ENCODE measurements at regions not wholly inside any gene's neighbourhood (a gene's known extent, or its start where the extent isn't known, plus 50 kb on each side); places are given as distances from the start of the nearest gene placed in this dataset.

- TF ChIP-seq TAF1 (IDR thresholded peaks at IDR 0.05; ENCODE audit: borderline replicate concordance, insufficient read depth, low read length) (no peak), REST (IDR thresholded peaks at IDR 0.05; ENCODE audit: insufficient read depth in 1 of 2, low read depth in 2 of 2, low read length in 2 of 2) (no peak), POLR2AphosphoS5 (IDR thresholded peaks at IDR 0.05; ENCODE audit: low read depth, low read length) (no peak), FOXP2 (optimal IDR thresholded peaks at IDR 0.05; ENCODE audit: borderline replicate concordance, extremely low read depth, extremely low read length, insufficient read depth) (no peak), SIN3A (IDR thresholded peaks at IDR 0.05; ENCODE audit: borderline replicate concordance, insufficient read depth, low read length) (no peak)
These were observed 141.9 kb upstream of the PLSCR5 start for GRCh38 chr3:146747051-146747450.

GRCh38 chr3:146746190-146746589 is 141.0 kb upstream of the PLSCR5 start:
- TF ChIP-seq SIN3A (IDR thresholded peaks at IDR 0.05; ENCODE audit: borderline replicate concordance, insufficient read depth, low read length) (no peak), POLR2AphosphoS5 (IDR thresholded peaks at IDR 0.05; ENCODE audit: low read depth, low read length) (no peak), TAF1 (IDR thresholded peaks at IDR 0.05; ENCODE audit: borderline replicate concordance, insufficient read depth, low read length) (no peak), REST (IDR thresholded peaks at IDR 0.05; ENCODE audit: insufficient read depth in 1 of 2, low read depth in 2 of 2, low read length in 2 of 2) (no peak), FOXP2 (optimal IDR thresholded peaks at IDR 0.05; ENCODE audit: borderline replicate concordance, extremely low read depth, extremely low read length, insufficient read depth) (no peak)

GRCh38 chr3:146739203-146739671 is 134.1 kb upstream of the PLSCR5 start:
- no peak for TF ChIP-seq TAF1 (IDR thresholded peaks at IDR 0.05; ENCODE audit: borderline replicate concordance, insufficient read depth, low read length)
- no peak for TF ChIP-seq REST (IDR thresholded peaks at IDR 0.05; ENCODE audit: insufficient read depth in 1 of 2, low read depth in 2 of 2, low read length in 2 of 2)
- TF ChIP-seq SIN3A (IDR thresholded peaks at IDR 0.05; ENCODE audit: borderline replicate concordance, insufficient read depth, low read length): no peak
- TF ChIP-seq FOXP2 (optimal IDR thresholded peaks at IDR 0.05; ENCODE audit: borderline replicate concordance, extremely low read depth, extremely low read length, insufficient read depth): no peak
- no peak for TF ChIP-seq POLR2AphosphoS5 (IDR thresholded peaks at IDR 0.05; ENCODE audit: low read depth, low read length)

GRCh38 chr3:146732325-146732724 is 127.2 kb upstream of the PLSCR5 start:
- TF ChIP-seq FOXP2 (optimal IDR thresholded peaks at IDR 0.05; ENCODE audit: borderline replicate concordance, extremely low read depth, extremely low read length, insufficient read depth) (no peak), TAF1 (IDR thresholded peaks at IDR 0.05; ENCODE audit: borderline replicate concordance, insufficient read depth, low read length) (no peak), REST (IDR thresholded peaks at IDR 0.05; ENCODE audit: insufficient read depth in 1 of 2, low read depth in 2 of 2, low read length in 2 of 2) (no peak), SIN3A (IDR thresholded peaks at IDR 0.05; ENCODE audit: borderline replicate concordance, insufficient read depth, low read length) (no peak), POLR2AphosphoS5 (IDR thresholded peaks at IDR 0.05; ENCODE audit: low read depth, low read length) (no peak)

GRCh38 chr3:146715170-146715569 is 110.0 kb upstream of the PLSCR5 start:
- no peak for TF ChIP-seq TAF1 (IDR thresholded peaks at IDR 0.05; ENCODE audit: borderline replicate concordance, insufficient read depth, low read length)
- TF ChIP-seq FOXP2 (optimal IDR thresholded peaks at IDR 0.05; ENCODE audit: borderline replicate concordance, extremely low read depth, extremely low read length, insufficient read depth): no peak
- no peak for TF ChIP-seq REST (IDR thresholded peaks at IDR 0.05; ENCODE audit: insufficient read depth in 1 of 2, low read depth in 2 of 2, low read length in 2 of 2)
- no peak for TF ChIP-seq SIN3A (IDR thresholded peaks at IDR 0.05; ENCODE audit: borderline replicate concordance, insufficient read depth, low read length)
- no peak for TF ChIP-seq POLR2AphosphoS5 (IDR thresholded peaks at IDR 0.05; ENCODE audit: low read depth, low read length)

Data from PFSK-1 (cell line).